ENCODE measurements at regions not wholly inside any gene's neighbourhood (a gene's known extent, or its start where the extent isn't known, plus 50 kb on each side); places are given as distances from the start of the nearest gene placed in this dataset.

DNA sequence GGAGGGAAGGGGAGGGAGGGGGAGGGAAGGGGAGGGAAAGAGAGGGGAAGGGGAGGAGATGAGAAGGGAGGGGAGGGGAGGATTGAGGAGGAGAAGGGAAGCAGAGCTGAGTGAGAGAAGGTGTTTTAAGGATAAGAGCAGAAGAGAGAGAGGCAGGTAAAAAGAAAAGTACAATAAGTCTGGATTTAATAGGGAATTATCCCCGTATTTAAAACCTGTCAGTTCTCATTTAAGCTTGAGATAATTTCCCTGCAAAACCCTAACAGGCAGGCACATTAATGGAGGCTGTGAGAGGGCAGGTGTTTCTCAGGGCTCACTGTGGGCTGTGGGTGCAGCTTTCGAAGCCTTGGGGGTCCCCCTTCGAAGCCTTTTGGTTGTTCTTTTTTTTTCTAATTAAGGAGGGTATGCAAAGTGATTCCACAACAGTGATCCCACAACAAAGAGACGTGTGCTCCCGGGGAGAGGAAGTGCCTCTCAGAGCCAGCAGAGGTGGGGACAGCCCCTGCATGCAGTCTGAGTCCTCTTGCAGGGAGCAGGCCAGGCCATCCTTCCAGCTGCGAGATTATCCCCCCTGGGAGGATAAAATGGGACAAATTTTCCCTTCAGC is 317.9 kb upstream of the IRX1 start:
- TF ChIP-seq POLR2A (IDR thresholded peaks at IDR 0.05; ENCODE audit: low read length), result no peak
- TF ChIP-seq, protein P1, sequence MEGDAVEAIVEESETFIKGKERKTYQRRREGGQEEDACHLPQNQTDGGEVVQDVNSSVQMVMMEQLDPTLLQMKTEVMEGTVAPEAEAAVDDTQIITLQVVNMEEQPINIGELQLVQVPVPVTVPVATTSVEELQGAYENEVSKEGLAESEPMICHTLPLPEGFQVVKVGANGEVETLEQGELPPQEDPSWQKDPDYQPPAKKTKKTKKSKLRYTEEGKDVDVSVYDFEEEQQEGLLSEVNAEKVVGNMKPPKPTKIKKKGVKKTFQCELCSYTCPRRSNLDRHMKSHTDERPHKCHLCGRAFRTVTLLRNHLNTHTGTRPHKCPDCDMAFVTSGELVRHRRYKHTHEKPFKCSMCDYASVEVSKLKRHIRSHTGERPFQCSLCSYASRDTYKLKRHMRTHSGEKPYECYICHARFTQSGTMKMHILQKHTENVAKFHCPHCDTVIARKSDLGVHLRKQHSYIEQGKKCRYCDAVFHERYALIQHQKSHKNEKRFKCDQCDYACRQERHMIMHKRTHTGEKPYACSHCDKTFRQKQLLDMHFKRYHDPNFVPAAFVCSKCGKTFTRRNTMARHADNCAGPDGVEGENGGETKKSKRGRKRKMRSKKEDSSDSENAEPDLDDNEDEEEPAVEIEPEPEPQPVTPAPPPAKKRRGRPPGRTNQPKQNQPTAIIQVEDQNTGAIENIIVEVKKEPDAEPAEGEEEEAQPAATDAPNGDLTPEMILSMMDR (IDR thresholded peaks at IDR 0.05), result no peak
- TF ChIP-seq, protein P2, sequence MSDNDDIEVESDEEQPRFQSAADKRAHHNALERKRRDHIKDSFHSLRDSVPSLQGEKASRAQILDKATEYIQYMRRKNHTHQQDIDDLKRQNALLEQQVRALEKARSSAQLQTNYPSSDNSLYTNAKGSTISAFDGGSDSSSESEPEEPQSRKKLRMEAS (IDR thresholded peaks at IDR 0.05), result no peak
- TF ChIP-seq, protein P3, sequence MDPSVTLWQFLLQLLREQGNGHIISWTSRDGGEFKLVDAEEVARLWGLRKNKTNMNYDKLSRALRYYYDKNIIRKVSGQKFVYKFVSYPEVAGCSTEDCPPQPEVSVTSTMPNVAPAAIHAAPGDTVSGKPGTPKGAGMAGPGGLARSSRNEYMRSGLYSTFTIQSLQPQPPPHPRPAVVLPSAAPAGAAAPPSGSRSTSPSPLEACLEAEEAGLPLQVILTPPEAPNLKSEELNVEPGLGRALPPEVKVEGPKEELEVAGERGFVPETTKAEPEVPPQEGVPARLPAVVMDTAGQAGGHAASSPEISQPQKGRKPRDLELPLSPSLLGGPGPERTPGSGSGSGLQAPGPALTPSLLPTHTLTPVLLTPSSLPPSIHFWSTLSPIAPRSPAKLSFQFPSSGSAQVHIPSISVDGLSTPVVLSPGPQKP (IDR thresholded peaks at IDR 0.05; ENCODE audit: low read depth, low read length), result no peak
- TF ChIP-seq CHD4 (IDR thresholded peaks at IDR 0.05; ENCODE audit: borderline replicate concordance), result no peak
- TF ChIP-seq EP300 (IDR thresholded peaks at IDR 0.05), result no peak
- TF ChIP-seq POLR2AphosphoS2 (conservative IDR thresholded peaks at IDR 0.05; ENCODE audit: low read length), result no peak
- TF ChIP-seq CHD2 (IDR thresholded peaks at IDR 0.05; ENCODE audit: low read length, partially characterized antibody), result no peak
- no peak for TF ChIP-seq ZNF302 (CRISPR knock-in tag; IDR thresholded peaks at IDR 0.05)
- TF ChIP-seq, protein P4, sequence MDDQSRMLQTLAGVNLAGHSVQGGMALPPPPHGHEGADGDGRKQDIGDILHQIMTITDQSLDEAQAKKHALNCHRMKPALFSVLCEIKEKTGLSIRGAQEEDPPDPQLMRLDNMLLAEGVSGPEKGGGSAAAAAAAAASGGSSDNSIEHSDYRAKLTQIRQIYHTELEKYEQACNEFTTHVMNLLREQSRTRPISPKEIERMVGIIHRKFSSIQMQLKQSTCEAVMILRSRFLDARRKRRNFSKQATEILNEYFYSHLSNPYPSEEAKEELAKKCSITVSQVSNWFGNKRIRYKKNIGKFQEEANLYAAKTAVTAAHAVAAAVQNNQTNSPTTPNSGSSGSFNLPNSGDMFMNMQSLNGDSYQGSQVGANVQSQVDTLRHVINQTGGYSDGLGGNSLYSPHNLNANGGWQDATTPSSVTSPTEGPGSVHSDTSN (IDR thresholded peaks at IDR 0.05), result no peak
- TF ChIP-seq RCOR1 (IDR thresholded peaks at IDR 0.05; ENCODE audit: low read depth, low read length), result no peak
- TF ChIP-seq RFX5 (IDR thresholded peaks at IDR 0.05), result no peak
- TF ChIP-seq, protein P5, sequence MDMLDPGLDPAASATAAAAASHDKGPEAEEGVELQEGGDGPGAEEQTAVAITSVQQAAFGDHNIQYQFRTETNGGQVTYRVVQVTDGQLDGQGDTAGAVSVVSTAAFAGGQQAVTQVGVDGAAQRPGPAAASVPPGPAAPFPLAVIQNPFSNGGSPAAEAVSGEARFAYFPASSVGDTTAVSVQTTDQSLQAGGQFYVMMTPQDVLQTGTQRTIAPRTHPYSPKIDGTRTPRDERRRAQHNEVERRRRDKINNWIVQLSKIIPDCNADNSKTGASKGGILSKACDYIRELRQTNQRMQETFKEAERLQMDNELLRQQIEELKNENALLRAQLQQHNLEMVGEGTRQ (IDR thresholded peaks at IDR 0.05), result no peak

All from A549 (cell line).